IMR-90 (cell line): ENCODE measurements at regions not wholly inside any gene's neighbourhood (a gene's known extent, or its start where the extent isn't known, plus 50 kb on each side); places are given as distances from the start of the nearest gene placed in this dataset.

Experiments used
- ATAC-seq: fragments of 200-7000 bp; cut with Tn5 transposase; 2 replicates; pipeline ENCODE4 v1.9.1; 2020; ENCODE audit warnings: low read depth, mild to moderate bottlenecking, moderate library complexity
- BruUV-seq: library from RNA; stranded (reverse); fragments of 400-500 nt; replicated peaks from 2 replicates; lab custom pipeline; 2021; lab: Mats Ljungman, UMichigan
- CTCF ChIA-PET: fragments of 300-600 bp; formaldehyde crosslinking; extraction: SDS; loops from one replicate; lab custom pipeline; 2021; ENCODE audit warnings: antibody characterized with exemption; lab: Yijun Ruan, JAX
- POLR2A ChIA-PET: fragments of 300-600 bp; sonication (Branson Sonifier 250); formaldehyde crosslinking; loops from one replicate; lab custom pipeline; 2022; ENCODE audit warnings: antibody characterized with exemption; ENCODE audit not compliant: unreplicated experiment; lab: Charles Lee
- DNase-seq: peaks from one replicate; pipeline ENCODE4 v3.0.0; 2013
- H2AFZ ChIP-seq: replicated peaks from 2 replicates; pipeline ENCODE3; 2013; ENCODE audit warnings: low read length, mild to moderate bottlenecking; ENCODE audit not compliant: poor library complexity
- H2AK5ac ChIP-seq: 2 replicates; pipeline ENCODE4 v1.6.1; 2013; ENCODE audit warnings: low read depth, low read length, inconsistent platforms
- H2AK9ac ChIP-seq: replicated peaks from 2 replicates; pipeline ENCODE3; 2013; ENCODE audit warnings: mild to moderate bottlenecking, low read depth, low read length, moderate library complexity; ENCODE audit not compliant: poor library complexity
- H2BK120ac ChIP-seq: 2 replicates; pipeline ENCODE4 v1.6.1; 2013; ENCODE audit warnings: low read depth, low read length, inconsistent platforms
- H2BK15ac ChIP-seq: 3 replicates; pipeline ENCODE4 v1.6.1; 2013; ENCODE audit warnings: low read depth, low read length, inconsistent platforms
- H2BK20ac ChIP-seq: 2 replicates; pipeline ENCODE4 v1.6.1; 2013; ENCODE audit warnings: low read depth, mild to moderate bottlenecking, inconsistent platforms, low read length, moderate library complexity
- H2BK5ac ChIP-seq: 2 replicates; pipeline ENCODE4 v1.6.1; 2013; ENCODE audit warnings: mild to moderate bottlenecking, low read depth, low read length, inconsistent platforms; ENCODE audit not compliant: poor library complexity, severe bottlenecking
- H3K14ac ChIP-seq: replicated peaks from 2 replicates; pipeline ENCODE4 v1.6.1; 2013; ENCODE audit warnings: low read depth, low read length, inconsistent platforms
- H3K18ac ChIP-seq: 2 replicates; pipeline ENCODE4 v1.6.1; 2013; ENCODE audit warnings: low read depth, low read length, control low read depth
- H3K23ac ChIP-seq: 2 replicates; pipeline ENCODE4 v1.6.1; 2013; ENCODE audit warnings: low read depth, low read length, inconsistent platforms
- H3K27ac ChIP-seq: 2 replicates; pipeline ENCODE4 v1.5.1; 2013; ENCODE audit warnings: mild to moderate bottlenecking, control low read depth, low read length; ENCODE audit not compliant: insufficient read depth
- H3K27me3 ChIP-seq: 2 replicates; pipeline ENCODE4 v1.6.1; 2013; ENCODE audit warnings: low read length; ENCODE audit not compliant: control insufficient read depth, insufficient read depth
- H3K36me3 ChIP-seq: 2 replicates; pipeline ENCODE4 v1.6.1; 2013; ENCODE audit warnings: low read length, mixed read lengths; ENCODE audit not compliant: control insufficient read depth, insufficient read depth
- H3K4ac ChIP-seq: 2 replicates; pipeline ENCODE4 v1.6.1; 2013; ENCODE audit warnings: low read depth, low read length, inconsistent platforms
- H3K4me1 ChIP-seq: 2 replicates; pipeline ENCODE4 v1.6.1; 2013; ENCODE audit warnings: low read length, mixed read lengths; ENCODE audit not compliant: control insufficient read depth, insufficient read depth
- H3K4me2 ChIP-seq: 2 replicates; pipeline ENCODE4 v1.6.1; 2013; ENCODE audit warnings: low read depth, mild to moderate bottlenecking, control low read depth, low read length, moderate library complexity
- H3K4me3 ChIP-seq: 2 replicates; pipeline ENCODE4 v1.5.1; 2013; ENCODE audit warnings: low read depth, mild to moderate bottlenecking, control low read depth, low read length, moderate library complexity; ENCODE audit not compliant: insufficient read depth
- H3K56ac ChIP-seq: 2 replicates; pipeline ENCODE4 v1.6.1; 2013; ENCODE audit warnings: low read length, inconsistent platforms; ENCODE audit not compliant: insufficient read depth; ENCODE audit errors: extremely low read depth
- H3K79me1 ChIP-seq, 2 experiments: 2 replicates each; pipeline ENCODE4 v1.6.1; 2013; ENCODE audit warnings: low read length in 2 of 2, inconsistent platforms in 1 of 2, low read depth in 1 of 2
- H3K9ac ChIP-seq: 2 replicates; pipeline ENCODE4 v1.6.1; 2013; ENCODE audit warnings: low read depth, low read length, control low read depth
- H3K9me1 ChIP-seq: 2 replicates; pipeline ENCODE4 v1.6.1; 2013; ENCODE audit warnings: low read length, inconsistent platforms; ENCODE audit not compliant: insufficient read depth
- H3K9me3 ChIP-seq: 2 replicates; pipeline ENCODE4 v1.6.1; 2013; ENCODE audit warnings: low read length; ENCODE audit not compliant: control insufficient read depth, insufficient read depth
- H4K20me1 ChIP-seq: 2 replicates; pipeline ENCODE4 v1.6.1; 2013; ENCODE audit warnings: low read length, inconsistent platforms; ENCODE audit not compliant: insufficient read depth
- H4K5ac ChIP-seq: 2 replicates; pipeline ENCODE4 v1.6.1; 2013; ENCODE audit warnings: mild to moderate bottlenecking, low read depth, low read length, control low read depth
- H4K8ac ChIP-seq, 2 experiments: 2 replicates each; pipeline ENCODE4 v1.6.1; 2013; ENCODE audit warnings: low read depth in 2 of 2, low read length in 2 of 2, control low read depth in 1 of 2, inconsistent platforms in 1 of 2
- H4K91ac ChIP-seq: 2 replicates; pipeline ENCODE4 v1.6.1; 2013; ENCODE audit warnings: low read depth, low read length, inconsistent platforms; ENCODE audit not compliant: insufficient read depth
- CEBPB ChIP-seq: IDR thresholded peaks from 2 replicates; pipeline ENCODE4 v1.6.1; 2012; ENCODE audit warnings: low read depth, low read length, improper control_type of control experiment
- WGBS, 2 experiments: methylation state at CpG; one replicate each; pipeline versions ENCODE4 v1.1.5 to v1.1.7; 2013; ENCODE audit warnings: missing lambda C conversion rate in 2 of 2; ENCODE audit not compliant: insufficient read length in 1 of 2; ENCODE audit errors: extremely low coverage in 2 of 2; 5-methylcytosine and 5-hydroxymethylcytosine counted together
- dilution Hi-C: fragments of 300-500 bp; cut with HindIII; formaldehyde crosslinking; loops from one replicate; pipeline ENCODE4 v1.14.3; 2018; ENCODE audit warnings: low sequenced_read_pairs; ENCODE audit not compliant: unreplicated experiment
- in situ Hi-C: fragments of 300-500 bp; cut with MboI; formaldehyde crosslinking; loops from 3 replicates; pipeline ENCODE4 v1.14.3; 2019; ENCODE audit warnings: low sequenced_read_pairs, inconsistent platforms, mixed read lengths
- intact Hi-C: fragments of 100-400 bp; cut with micrococcal nuclease; formaldehyde crosslinking; loops from 2 replicates; pipeline ENCODE4 v1.10.0; 2022

- Histone ChIP-seq H3K27me3 (no peaks in the 10 kb centered on the region), H3K23ac (no peak overlapping the region), H3K9me1 (no peaks in the 10 kb centered on the region), H3K9me3 (no peaks in the 10 kb centered on the region), H3K4me1 (no peaks in the 10 kb centered on the region), H4K5ac (no peak overlapping the region), H3K9ac (no peak overlapping the region), H2AFZ (no peak overlapping the region), H4K91ac (no peak overlapping the region), H2AK5ac (no peak overlapping the region), H2BK15ac (no peak overlapping the region), H4K20me1 (no peaks in the 10 kb centered on the region), H3K79me1 (no peaks in the 10 kb centered on the region), H3K27ac (no peak overlapping the region), H3K56ac (no peak overlapping the region), H3K4ac (no peak overlapping the region), H3K36me3 (no peaks in the 10 kb centered on the region), H2BK5ac (no peak overlapping the region), H3K4me2 (no peak overlapping the region), H4K8ac (no peak overlapping the region), H2BK120ac (no peak overlapping the region), H3K14ac (no peak overlapping the region), H2AK9ac (no peak overlapping the region), H3K4me3 (no peak overlapping the region), H3K18ac (no peak overlapping the region), H2BK20ac (no peak overlapping the region)
- ChIA-PET POLR2A (no interaction called here), CTCF (no interaction called here)
- ATAC-seq (no peak), DNase-seq (no peak)
- no CpG with 5 or more reads among the region's 9 CpGs for WGBS, 2 experiments
- TF ChIP-seq CEBPB = no peak
- no TSS peak for BruUV-seq
- dilution Hi-C loops (no loop called here), intact Hi-C loops (no loop called here), in situ Hi-C loops (no loop called here)
Observed at GRCh38 chr5:7995688-7996294, 126.8 kb downstream of the MTRR start.
